GM23338 (cell line): ENCODE measurements at regions not wholly inside any gene's neighbourhood (a gene's known extent, or its start where the extent isn't known, plus 50 kb on each side); places are given as distances from the start of the nearest gene placed in this dataset.

ENCODE experiments used
- ATAC-seq: fragments of 200-7000 bp; cut with Tn5 transposase; 3 replicates; pipeline ENCODE4 v1.9.1; 2020
- DNase-seq: peaks from one replicate; pipeline ENCODE4 v3.0.0-alpha.2; 2015; ENCODE audit warnings: low spot score
- H2AFZ ChIP-seq: fragments of 200-600 bp; sonication (generic); 2 replicates; pipeline ENCODE4 v1.8.0; 2016; ENCODE audit warnings: antibody characterized with exemption, mild to moderate bottlenecking, moderate library complexity
- H3F3A ChIP-seq: fragments of 200-600 bp; sonication (generic); replicated peaks from 2 replicates; pipeline ENCODE4 v1.8.0; 2017; ENCODE audit warnings: antibody characterized with exemption, mixed run types, low read depth
- H3K27ac ChIP-seq: fragments of 200-600 bp; sonication (generic); 2 replicates; pipeline ENCODE4 v1.6.1; 2016; ENCODE audit warnings: low read depth
- H3K27me3 ChIP-seq: fragments of 200-600 bp; sonication (generic); 2 replicates; pipeline ENCODE4 v1.8.0; 2016; ENCODE audit warnings: mild to moderate bottlenecking, mixed run types, moderate library complexity; ENCODE audit not compliant: insufficient read depth
- H3K36me3 ChIP-seq: fragments of 200-600 bp; sonication (generic); 2 replicates; pipeline ENCODE4 v1.8.0; 2016; ENCODE audit warnings: mild to moderate bottlenecking; ENCODE audit not compliant: insufficient read depth
- H3K4me1 ChIP-seq: fragments of 200-600 bp; sonication (generic); 2 replicates; pipeline ENCODE4 v1.8.0; 2016; ENCODE audit warnings: mild to moderate bottlenecking, moderate library complexity; ENCODE audit not compliant: insufficient read depth
- H3K4me2 ChIP-seq: fragments of 200-600 bp; sonication (generic); 2 replicates; pipeline ENCODE4 v1.7.1; 2017; ENCODE audit warnings: mixed run types
- H3K4me3 ChIP-seq: fragments of 200-600 bp; sonication (generic); 2 replicates; pipeline ENCODE4 v1.6.1; 2016; ENCODE audit warnings: mixed run types
- H3K79me2 ChIP-seq: fragments of 200-600 bp; sonication (generic); replicated peaks from 2 replicates; pipeline ENCODE4 v1.8.0; 2017; ENCODE audit warnings: mild to moderate bottlenecking; ENCODE audit not compliant: insufficient read depth
- H3K9me2 ChIP-seq: fragments of 200-600 bp; sonication (generic); 2 replicates; pipeline ENCODE4 v1.8.0; 2017; ENCODE audit not compliant: insufficient read depth
- H4K20me1 ChIP-seq: fragments of 200-600 bp; sonication (generic); replicated peaks from 2 replicates; pipeline ENCODE4 v1.8.0; 2017; ENCODE audit warnings: mild to moderate bottlenecking; ENCODE audit not compliant: insufficient read depth
- H3K27ac Mint-ChIP-seq: 2 replicates; pipeline ENCODE4 v1.8.0; 2020; ENCODE audit warnings: inconsistent platforms, mild to moderate bottlenecking, moderate library complexity, mixed read lengths
- H3K27me3 Mint-ChIP-seq: 3 replicates; pipeline ENCODE4 v1.8.0; 2022; ENCODE audit warnings: low read depth, mild to moderate bottlenecking, moderate library complexity, mixed read lengths, inconsistent platforms; ENCODE audit not compliant: insufficient read depth, poor library complexity
- H3K36me3 Mint-ChIP-seq: 3 replicates; pipeline ENCODE4 v1.8.0; 2021; ENCODE audit warnings: low read depth, mild to moderate bottlenecking, inconsistent platforms, moderate library complexity, mixed read lengths
- H3K4me1 Mint-ChIP-seq: 3 replicates; pipeline ENCODE4 v1.8.0; 2020; ENCODE audit warnings: mild to moderate bottlenecking, inconsistent platforms, mixed read lengths
- H3K4me3 Mint-ChIP-seq: 3 replicates; pipeline ENCODE4 v1.8.0; 2021; ENCODE audit warnings: moderate library complexity, mild to moderate bottlenecking, inconsistent platforms, mixed read lengths
- H3K9me3 Mint-ChIP-seq: 3 replicates; pipeline ENCODE4 v1.8.0; 2020; ENCODE audit warnings: moderate library complexity, mild to moderate bottlenecking, inconsistent platforms, mixed read lengths
- CREB1 ChIP-seq: fragments of 250-450 bp; sonication (Bioruptor Pico); IDR thresholded peaks from 2 replicates; pipeline ENCODE4 v1.5.0; 2020; ENCODE audit warnings: low read depth, mild to moderate bottlenecking, moderate library complexity
- CTCF ChIP-seq, 2 experiments: fragments of 200-600 bp in 1 of 2; sonication (generic) in 1 of 2; conservative IDR thresholded peaks; 2 replicates each; pipeline versions ENCODE4 v1.5.1 to v1.6.1; 2016 to 2017; ENCODE audit warnings: antibody characterized with exemption in 2 of 2, low read depth in 2 of 2, mild to moderate bottlenecking in 2 of 2, moderate library complexity in 1 of 2
- ETS1 ChIP-seq: IDR thresholded peaks from 2 replicates; pipeline ENCODE4 v1.6.1; 2016; ENCODE audit warnings: antibody characterized with exemption
- EZH2 ChIP-seq: fragments of 200-600 bp; sonication (generic); IDR thresholded peaks from one replicate; pipeline ENCODE4 v1.8.0; 2017; ENCODE audit warnings: antibody characterized with exemption, mild to moderate bottlenecking, low read depth; ENCODE audit not compliant: unreplicated experiment
- EZH2phosphoT487 ChIP-seq: fragments of 200-600 bp; sonication (generic); IDR thresholded peaks from one replicate; pipeline ENCODE4 v1.8.1; 2018; ENCODE audit warnings: antibody characterized with exemption; ENCODE audit not compliant: unreplicated experiment
- JUNB ChIP-seq: IDR thresholded peaks from one replicate; pipeline ENCODE4 v1.6.1; 2016; ENCODE audit warnings: antibody characterized with exemption; ENCODE audit not compliant: unreplicated experiment
- NANOG ChIP-seq: IDR thresholded peaks from 2 replicates; pipeline ENCODE4 v1.6.1; 2016; ENCODE audit warnings: antibody characterized with exemption, borderline replicate concordance
- POLR2AphosphoS5 ChIP-seq: IDR thresholded peaks from 2 replicates; pipeline ENCODE4 v1.6.1; 2016; ENCODE audit warnings: antibody characterized with exemption, low read depth
- REST ChIP-seq: IDR thresholded peaks from one replicate; pipeline ENCODE4 v1.6.1; 2018; ENCODE audit warnings: antibody characterized with exemption; ENCODE audit not compliant: unreplicated experiment
- STAT1 ChIP-seq: IDR thresholded peaks from one replicate; pipeline ENCODE4 v1.6.1; 2016; ENCODE audit warnings: antibody characterized with exemption; ENCODE audit not compliant: unreplicated experiment
- ZNF114 ChIP-seq: fragments of 250-450 bp; sonication (Bioruptor Pico); IDR thresholded peaks from 2 replicates; pipeline ENCODE4 v1.5.0; 2020; ENCODE audit warnings: mild to moderate bottlenecking, moderate library complexity
- ZNF331 ChIP-seq: fragments of 250-450 bp; sonication (Bioruptor Pico); IDR thresholded peaks from 2 replicates; pipeline ENCODE4 v1.5.0; 2020; ENCODE audit warnings: low read depth, mild to moderate bottlenecking, moderate library complexity
- ZNF462 ChIP-seq: fragments of 250-450 bp; sonication (Bioruptor Pico); IDR thresholded peaks from 2 replicates; pipeline ENCODE4 v1.5.0; 2020; ENCODE audit warnings: mild to moderate bottlenecking, moderate library complexity

GRCh38 chr18:77529492-77530176 is 280.0 kb downstream of the GALR1 start:
- Mint-ChIP-seq H3K27me3 (no peaks in the 10 kb centered on the region), H3K4me3 (no peak overlapping the region), H3K9me3 (peaks cover 16% of the 10 kb centered on the region), H3K4me1 (no peaks in the 10 kb centered on the region), H3K36me3 (peaks cover 5% of the 10 kb centered on the region; the same call in 2 of the 3 replicates), H3K27ac (no peak overlapping the region)
- no peak for TF ChIP-seq STAT1
- TF ChIP-seq NANOG, result no peak
- TF ChIP-seq ZNF462 (CRISPR knock-in tag), result no peak
- no peak for TF ChIP-seq CTCF (conservative IDR thresholded peaks at IDR 0.05; ENCODE audit: low read depth in 2 of 2)
- no peak for TF ChIP-seq ETS1
- no peak for TF ChIP-seq REST
- no peak for TF ChIP-seq EZH2
- TF ChIP-seq EZH2phosphoT487, result no peak
- no peak for TF ChIP-seq CREB1
- TF ChIP-seq ZNF114 (CRISPR knock-in tag), result no peak
- no peak for TF ChIP-seq POLR2AphosphoS5
- no peak for TF ChIP-seq JUNB
- no peak for TF ChIP-seq ZNF331 (CRISPR knock-in tag)
- no peaks in the 10 kb centered on the region for H4K20me1 ChIP-seq
- H3K27ac ChIP-seq, result no peak overlapping the region
- DNase-seq (no peak), ATAC-seq (no peak)
- no peaks in the 10 kb centered on the region for H3K4me1 ChIP-seq
- no peaks in the 10 kb centered on the region for H3K36me3 ChIP-seq
- no peaks in the 10 kb centered on the region for H3K27me3 ChIP-seq
- no peaks in the 10 kb centered on the region for H3F3A ChIP-seq
- H3K4me2 ChIP-seq, result no peak overlapping the region
- H3K79me2 ChIP-seq, result no peaks in the 10 kb centered on the region
- no peaks in the 10 kb centered on the region for H3K9me2 ChIP-seq
- H3K4me3 ChIP-seq, result no peak overlapping the region
- no peak overlapping the region for H2AFZ ChIP-seq
